ENCODE measurements at regions not wholly inside any gene's neighbourhood (a gene's known extent, or its start where the extent isn't known, plus 50 kb on each side); places are given as distances from the start of the nearest gene placed in this dataset.

DNA sequence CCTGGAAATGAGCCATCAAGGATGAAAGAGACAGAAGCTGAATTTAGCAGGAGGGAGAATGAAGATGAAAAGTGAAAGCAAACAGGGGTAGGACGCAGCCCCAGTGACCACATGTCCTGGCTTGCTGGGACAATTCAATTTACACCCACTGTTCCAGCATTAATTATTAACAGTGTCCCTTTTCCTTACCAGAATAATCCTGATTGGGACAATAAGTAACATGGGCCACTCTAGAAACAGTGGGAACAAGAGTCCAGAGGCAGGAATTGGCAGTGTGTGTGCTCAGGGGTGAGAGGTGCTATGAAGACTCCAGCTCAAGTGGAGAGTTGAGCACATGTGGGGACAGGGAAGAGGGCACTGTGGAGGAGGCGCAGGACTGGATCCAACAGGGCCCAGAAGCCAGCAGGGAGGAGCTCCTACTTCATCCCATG, 147.1 kb downstream of the C5orf15 start:
- Mint-ChIP-seq H3K27me3 (ENCODE audit: unreplicated experiment) (peaks cover 3% of the 10 kb centered on the region), H3K36me3 (ENCODE audit: low read depth, unreplicated experiment) (peaks cover under 1% of the 10 kb centered on the region)

DNA sequence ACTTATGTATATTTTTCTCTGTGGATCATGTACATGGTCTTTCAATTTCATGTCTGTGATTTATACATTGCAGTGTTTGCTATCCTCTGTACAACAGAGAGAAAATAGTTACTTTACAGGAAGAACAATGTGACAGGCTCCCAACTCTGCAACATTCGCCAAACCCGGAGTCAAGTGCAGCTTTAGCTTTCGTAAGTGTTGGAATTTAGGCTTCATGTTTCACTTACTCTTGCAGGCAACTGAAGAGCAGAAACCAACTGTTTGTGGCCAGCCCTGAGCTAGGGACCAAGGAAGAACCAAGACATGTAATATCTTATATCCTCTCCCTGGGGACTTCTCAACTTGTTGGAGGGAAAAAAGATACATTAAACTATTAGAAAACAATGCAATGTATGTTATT, 147.9 kb downstream of the C5orf15 start:
- H3K4me3 Mint-ChIP-seq (ENCODE audit: unreplicated experiment), result no peak overlapping the region
- no peaks in the 10 kb centered on the region for H3K36me3 Mint-ChIP-seq (ENCODE audit: low read depth, unreplicated experiment)
- DNase-seq (ENCODE audit: low spot score), result no peak
- H3K27ac Mint-ChIP-seq (ENCODE audit: unreplicated experiment), result no peak overlapping the region
- peaks cover 3% of the 10 kb centered on the region for H3K27me3 Mint-ChIP-seq (ENCODE audit: unreplicated experiment)
- TF ChIP-seq, protein P1, sequence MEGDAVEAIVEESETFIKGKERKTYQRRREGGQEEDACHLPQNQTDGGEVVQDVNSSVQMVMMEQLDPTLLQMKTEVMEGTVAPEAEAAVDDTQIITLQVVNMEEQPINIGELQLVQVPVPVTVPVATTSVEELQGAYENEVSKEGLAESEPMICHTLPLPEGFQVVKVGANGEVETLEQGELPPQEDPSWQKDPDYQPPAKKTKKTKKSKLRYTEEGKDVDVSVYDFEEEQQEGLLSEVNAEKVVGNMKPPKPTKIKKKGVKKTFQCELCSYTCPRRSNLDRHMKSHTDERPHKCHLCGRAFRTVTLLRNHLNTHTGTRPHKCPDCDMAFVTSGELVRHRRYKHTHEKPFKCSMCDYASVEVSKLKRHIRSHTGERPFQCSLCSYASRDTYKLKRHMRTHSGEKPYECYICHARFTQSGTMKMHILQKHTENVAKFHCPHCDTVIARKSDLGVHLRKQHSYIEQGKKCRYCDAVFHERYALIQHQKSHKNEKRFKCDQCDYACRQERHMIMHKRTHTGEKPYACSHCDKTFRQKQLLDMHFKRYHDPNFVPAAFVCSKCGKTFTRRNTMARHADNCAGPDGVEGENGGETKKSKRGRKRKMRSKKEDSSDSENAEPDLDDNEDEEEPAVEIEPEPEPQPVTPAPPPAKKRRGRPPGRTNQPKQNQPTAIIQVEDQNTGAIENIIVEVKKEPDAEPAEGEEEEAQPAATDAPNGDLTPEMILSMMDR (IDR thresholded peaks at IDR 0.05; ENCODE audit: unreplicated experiment), result no peak
- no peaks in the 10 kb centered on the region for H3K9me3 Mint-ChIP-seq (ENCODE audit: unreplicated experiment)
- H3K4me1 Mint-ChIP-seq (ENCODE audit: unreplicated experiment), result no peaks in the 10 kb centered on the region

More for the DNA sequence above, 147.1 kb downstream of the C5orf15 start:
- no peaks in the 10 kb centered on the region for H3K4me1 Mint-ChIP-seq (ENCODE audit: unreplicated experiment)
- H3K9me3 Mint-ChIP-seq (ENCODE audit: unreplicated experiment), result no peaks in the 10 kb centered on the region
- H3K4me3 Mint-ChIP-seq (ENCODE audit: unreplicated experiment), result no peak overlapping the region
- no peak for DNase-seq (ENCODE audit: low spot score)
- H3K27ac Mint-ChIP-seq (ENCODE audit: unreplicated experiment), result no peak overlapping the region
- TF ChIP-seq, protein P1 (IDR thresholded peaks at IDR 0.05; ENCODE audit: unreplicated experiment), result no peak

DNA sequence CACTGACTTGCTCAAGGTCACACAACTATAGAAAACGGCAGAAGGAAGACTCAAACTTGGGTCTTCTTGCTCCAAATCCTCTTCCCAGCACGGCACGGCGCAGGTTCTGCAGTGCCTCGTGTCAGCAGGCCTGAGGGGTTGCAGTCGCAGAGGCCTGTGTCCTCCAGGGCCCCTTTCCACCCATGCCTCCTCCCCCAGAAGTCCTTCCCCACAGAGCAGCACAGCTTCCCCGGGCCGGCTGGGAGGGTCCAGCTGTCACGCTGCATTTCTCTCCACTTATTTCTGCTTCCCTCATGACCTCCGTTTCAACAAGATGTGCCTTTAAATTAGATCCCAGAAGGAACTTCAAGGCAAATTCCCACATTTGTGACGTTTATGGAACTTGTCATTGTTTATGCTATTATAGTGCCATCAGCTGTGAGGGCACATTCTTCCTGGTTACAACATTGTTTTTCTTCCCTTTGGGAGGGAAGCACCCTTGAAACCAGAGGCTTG, 148.4 kb downstream of the C5orf15 start:
- Mint-ChIP-seq H3K27me3 (ENCODE audit: unreplicated experiment) (peaks cover 3% of the 10 kb centered on the region), H3K27ac (ENCODE audit: unreplicated experiment) (no peak overlapping the region), H3K4me3 (ENCODE audit: unreplicated experiment) (no peak overlapping the region), H3K4me1 (ENCODE audit: unreplicated experiment) (no peaks in the 10 kb centered on the region), H3K9me3 (ENCODE audit: unreplicated experiment) (no peaks in the 10 kb centered on the region), H3K36me3 (ENCODE audit: low read depth, unreplicated experiment) (no peaks in the 10 kb centered on the region)
- TF ChIP-seq, protein P1 (IDR thresholded peaks at IDR 0.05; ENCODE audit: unreplicated experiment), result no peak
- no peak for DNase-seq (ENCODE audit: low spot score)

DNA sequence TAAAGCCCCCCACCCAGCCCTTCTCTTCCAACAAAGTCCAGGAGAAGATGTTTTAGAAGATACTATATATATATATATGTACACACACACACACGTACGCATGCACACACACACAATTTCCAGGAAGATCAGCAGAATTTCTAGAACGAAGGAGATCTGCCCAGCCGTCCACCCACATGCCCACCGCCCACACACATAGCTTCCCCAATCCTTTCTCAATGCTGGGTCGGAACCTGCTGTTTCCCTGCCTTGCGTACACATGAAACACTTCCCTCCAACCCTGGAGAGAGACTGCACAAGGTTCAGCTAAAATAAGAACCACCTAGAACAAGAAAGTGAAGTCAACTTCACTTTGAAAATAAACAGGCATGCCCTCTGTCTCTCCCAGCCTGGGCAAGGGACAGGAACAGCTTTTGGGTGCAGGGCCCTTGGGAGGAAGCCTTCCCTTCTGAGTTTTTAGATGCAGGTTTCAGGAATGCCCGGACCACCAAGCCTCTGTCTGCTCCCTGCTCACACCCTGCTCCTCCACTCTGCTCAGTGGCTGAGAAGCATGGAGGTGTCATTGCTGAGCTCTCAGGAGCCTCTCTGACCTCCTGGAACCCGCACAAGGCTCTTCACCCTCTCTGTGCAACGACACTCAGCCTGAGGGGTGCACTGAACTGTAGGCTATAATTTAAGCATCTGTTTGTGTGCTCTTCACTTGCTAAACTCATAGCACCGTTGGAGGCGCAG, 149.4 kb downstream of the C5orf15 start:
- H3K27me3 Mint-ChIP-seq (ENCODE audit: unreplicated experiment), result peaks cover 3% of the 10 kb centered on the region

DNA sequence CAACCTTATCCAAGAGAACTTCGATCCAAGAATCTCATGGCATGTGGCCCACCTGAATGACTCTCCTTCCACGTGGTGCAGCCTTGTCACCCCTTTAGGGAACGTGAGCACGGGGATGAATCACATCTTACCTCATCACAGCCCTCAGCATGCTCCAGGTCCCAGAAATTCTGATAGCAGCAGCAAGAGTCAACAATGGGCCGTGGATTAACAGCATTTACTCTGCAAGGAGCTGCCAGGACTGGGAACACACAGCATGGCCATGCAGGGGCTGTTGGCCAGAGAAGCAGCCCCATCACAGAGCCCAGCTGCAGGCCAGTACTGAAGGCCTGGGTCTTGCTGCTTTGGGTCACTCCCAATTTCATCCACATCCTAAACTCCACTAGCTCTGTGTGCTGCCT, 150.4 kb downstream of the C5orf15 start:
- H3K4me3 Mint-ChIP-seq (ENCODE audit: unreplicated experiment), result no peak overlapping the region
- no peaks in the 10 kb centered on the region for H3K9me3 Mint-ChIP-seq (ENCODE audit: unreplicated experiment)
- TF ChIP-seq, protein P1 (IDR thresholded peaks at IDR 0.05; ENCODE audit: unreplicated experiment), result no peak
- H3K27ac Mint-ChIP-seq (ENCODE audit: unreplicated experiment), result no peak overlapping the region
- no peaks in the 10 kb centered on the region for H3K36me3 Mint-ChIP-seq (ENCODE audit: low read depth, unreplicated experiment)
- no peaks in the 10 kb centered on the region for H3K4me1 Mint-ChIP-seq (ENCODE audit: unreplicated experiment)
- DNase-seq (ENCODE audit: low spot score), result no peak
- peaks cover 3% of the 10 kb centered on the region for H3K27me3 Mint-ChIP-seq (ENCODE audit: unreplicated experiment)

More for the DNA sequence above, 149.4 kb downstream of the C5orf15 start:
- no peak for DNase-seq (ENCODE audit: low spot score)
- Mint-ChIP-seq H3K27ac (ENCODE audit: unreplicated experiment) (no peak overlapping the region), H3K4me1 (ENCODE audit: unreplicated experiment) (no peaks in the 10 kb centered on the region), H3K36me3 (ENCODE audit: low read depth, unreplicated experiment) (no peaks in the 10 kb centered on the region), H3K9me3 (ENCODE audit: unreplicated experiment) (no peaks in the 10 kb centered on the region), H3K4me3 (ENCODE audit: unreplicated experiment) (no peak overlapping the region)
- TF ChIP-seq, protein P1 (IDR thresholded peaks at IDR 0.05; ENCODE audit: unreplicated experiment), result no peak
